NCI-H2171 (cell line): ENCODE measurements at regions not wholly inside any gene's neighbourhood (a gene's known extent, or its start where the extent isn't known, plus 50 kb on each side); places are given as distances from the start of the nearest gene placed in this dataset.

ENCODE experiments used
- DNase-seq: peaks from one replicate; lab custom pipeline; 2025; lab: John Stamatoyannopoulos, UW

DNA sequence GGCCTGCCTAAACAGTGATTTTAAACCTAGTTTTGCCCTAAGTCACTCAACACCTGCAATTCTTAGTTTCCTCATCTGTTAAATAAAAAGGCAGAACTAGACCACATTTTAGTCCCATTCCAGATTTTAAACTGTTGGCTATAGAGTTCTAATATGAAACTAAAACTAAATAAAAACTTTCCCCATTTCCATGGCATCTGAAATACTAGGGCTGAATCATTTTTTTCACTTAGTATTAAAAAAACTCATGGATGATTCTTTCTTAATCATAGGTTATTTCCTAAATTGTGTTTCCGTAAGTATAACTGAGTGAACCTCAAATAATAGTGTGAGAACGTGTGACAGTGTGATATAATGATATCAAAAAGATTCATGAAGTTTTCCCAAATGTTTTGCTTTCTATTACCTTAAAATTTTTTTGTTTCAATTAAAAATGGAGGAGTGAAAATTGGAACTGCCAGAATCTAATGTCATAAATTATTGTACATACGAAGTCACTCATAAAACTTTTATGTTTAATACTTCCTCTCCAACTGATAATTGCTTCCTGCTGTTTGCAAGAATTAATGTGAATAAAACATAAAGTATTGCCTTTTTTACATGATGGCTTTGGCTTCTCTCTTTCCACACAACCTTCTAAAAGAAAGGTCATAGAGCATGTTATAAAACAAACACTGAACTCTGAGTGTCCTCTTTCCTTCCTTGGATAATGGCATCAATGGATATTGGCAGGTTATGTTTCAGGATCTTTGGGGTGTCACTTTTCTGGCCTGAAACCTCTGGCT, 315.1 kb upstream of the MME start:
- no peak for DNase-seq

DNA sequence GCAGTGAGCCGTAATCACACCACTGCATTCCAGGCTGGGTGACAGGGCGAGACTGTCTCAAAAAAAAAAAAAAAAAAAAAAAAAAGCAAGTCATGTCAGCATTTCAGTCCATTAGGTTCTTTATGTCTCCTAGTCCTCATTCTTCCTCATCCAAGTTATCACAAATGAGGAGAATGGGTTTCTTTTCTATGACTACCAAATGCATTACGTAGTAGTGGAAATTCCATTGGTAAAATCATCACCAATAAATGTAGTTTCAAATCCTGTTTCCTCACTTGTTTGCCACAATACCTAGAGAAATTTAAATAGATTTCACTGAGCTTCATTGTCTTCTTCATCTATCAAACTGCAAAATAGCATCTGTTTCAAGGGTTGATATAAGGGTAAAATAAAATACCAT, 317.6 kb upstream of the MME start:
- no peak for DNase-seq

DNA sequence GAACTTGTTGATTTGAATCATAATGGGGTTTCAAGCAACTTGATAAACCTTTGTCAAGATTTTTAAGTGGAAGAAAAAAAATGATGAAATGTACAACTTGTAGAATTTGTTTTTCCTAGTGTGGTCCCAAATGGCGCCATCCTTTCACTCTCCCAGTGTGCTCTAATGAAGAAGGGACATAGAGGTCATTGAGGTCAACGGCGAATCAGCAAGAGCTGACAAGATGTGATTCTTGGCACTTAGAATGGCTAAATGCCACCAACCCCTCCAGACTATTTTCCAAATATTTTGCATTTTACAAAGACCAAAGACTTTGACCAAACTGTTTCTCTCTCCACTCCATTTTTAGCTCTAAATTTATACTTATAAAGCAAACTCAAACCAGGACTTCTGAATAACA, 320.2 kb upstream of the MME start:
- DNase-seq: no peak

DNA sequence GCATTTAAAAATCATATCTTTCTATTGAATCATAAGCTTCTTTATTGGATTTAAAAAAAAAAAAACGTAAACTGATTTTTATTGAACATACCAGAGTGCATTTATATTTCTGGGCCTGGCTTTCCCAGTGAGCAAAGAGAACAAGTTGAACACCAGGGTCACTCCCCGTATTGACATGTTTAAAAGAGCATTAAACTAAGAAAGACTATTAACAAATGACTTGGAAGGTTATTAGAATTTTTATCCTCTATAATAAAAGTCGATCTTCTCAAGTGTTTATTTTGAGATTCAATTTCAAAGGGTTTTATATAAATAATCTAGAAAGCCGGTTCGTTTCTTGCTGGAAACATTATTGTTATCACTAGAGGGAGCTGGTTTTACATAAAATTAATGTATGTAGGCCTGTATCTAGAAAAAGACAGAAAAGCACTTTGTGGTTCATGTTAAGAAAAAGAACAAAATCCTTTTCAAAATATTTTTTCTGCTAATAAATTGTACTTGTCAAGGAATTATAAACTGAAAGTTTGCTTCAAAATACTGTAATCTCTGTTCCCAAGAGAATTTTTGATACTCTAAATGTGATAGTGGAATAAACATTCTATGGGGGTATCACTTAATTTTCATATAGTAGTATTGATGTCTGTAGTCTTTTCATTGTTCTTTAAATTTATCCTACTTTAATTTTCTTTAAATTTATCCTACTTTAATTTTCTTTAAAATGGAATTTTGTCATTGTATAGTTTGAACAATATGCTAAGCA, 321.8 kb upstream of the MME start:
- DNase-seq: no peak

DNA sequence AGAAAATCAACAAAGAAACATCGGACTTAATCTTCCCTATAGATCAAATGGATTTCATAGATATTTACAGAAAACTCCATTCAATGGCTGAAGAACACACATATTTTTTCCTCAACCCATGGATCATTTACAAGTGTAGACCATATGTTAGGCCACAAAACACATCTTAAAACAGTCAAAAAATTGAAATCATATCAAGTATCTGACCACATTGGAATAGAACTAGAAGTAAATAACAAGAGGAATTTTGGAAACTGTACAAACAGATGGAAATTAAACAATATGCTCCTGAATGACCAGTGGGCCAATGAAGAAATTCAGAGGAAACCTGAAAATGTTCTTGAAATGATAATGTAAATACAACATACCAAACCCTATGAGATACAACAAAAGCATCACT, 323.1 kb upstream of the GPR149 start:
- DNase-seq: no peak

DNA sequence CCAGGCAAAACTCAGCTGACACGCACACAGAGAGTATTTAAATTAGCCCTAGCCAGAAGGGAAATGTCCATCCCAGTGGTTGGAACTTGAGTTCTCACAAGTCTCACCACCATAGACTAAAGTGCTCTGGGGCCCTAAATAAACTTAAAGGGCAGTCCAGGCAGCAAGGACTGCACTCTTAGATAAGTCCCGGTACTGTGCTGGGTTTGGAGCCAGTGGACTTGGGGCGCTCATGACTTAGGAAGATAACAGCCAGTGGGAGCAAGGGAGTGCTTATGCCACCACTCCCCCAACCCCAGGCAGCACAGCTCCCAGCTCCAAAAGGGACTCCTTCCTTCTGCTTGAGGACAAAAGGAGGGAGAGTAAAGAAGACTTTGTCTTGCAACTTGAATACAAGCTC, 319.5 kb upstream of the GPR149 start:
- DNase-seq: no peak

DNA sequence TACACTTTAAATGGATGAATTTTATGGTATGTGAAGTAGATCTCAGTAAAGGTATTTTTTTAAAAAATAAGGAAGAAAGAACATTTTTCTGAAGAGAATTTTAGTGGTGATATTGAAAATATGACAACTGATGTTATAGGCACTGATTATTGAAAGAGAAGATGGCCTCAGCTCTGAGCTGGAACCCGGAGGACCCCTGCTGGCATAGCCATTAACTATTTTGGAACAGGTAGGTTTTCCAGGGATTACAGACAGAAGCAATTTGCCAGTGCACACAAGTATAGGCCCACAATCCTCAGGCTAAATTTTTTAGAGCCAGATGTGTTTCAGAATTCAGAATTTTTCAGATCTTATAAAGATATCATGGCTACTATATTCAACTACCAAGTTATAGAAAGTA, 315.9 kb upstream of the GPR149 start:
- no peak for DNase-seq

DNA sequence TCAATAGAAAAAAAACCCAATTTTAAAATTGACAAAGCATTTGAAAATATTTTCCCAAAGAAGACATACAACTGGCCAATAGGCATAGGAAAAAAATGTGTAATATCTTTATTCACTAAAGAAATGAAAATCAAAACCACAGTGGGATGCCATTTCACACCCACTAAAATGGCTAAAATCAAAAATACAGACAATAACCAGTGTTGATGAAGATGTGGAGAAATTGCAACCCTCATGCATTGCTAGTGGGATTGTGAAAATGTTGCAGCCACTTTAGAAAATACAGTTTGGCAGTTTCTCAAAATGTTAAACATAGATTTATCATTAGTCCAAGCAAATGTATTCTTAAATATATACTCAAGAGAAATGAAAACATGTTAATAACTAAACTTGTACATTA, 315.1 kb upstream of the GPR149 start:
- DNase-seq: no peak

DNA sequence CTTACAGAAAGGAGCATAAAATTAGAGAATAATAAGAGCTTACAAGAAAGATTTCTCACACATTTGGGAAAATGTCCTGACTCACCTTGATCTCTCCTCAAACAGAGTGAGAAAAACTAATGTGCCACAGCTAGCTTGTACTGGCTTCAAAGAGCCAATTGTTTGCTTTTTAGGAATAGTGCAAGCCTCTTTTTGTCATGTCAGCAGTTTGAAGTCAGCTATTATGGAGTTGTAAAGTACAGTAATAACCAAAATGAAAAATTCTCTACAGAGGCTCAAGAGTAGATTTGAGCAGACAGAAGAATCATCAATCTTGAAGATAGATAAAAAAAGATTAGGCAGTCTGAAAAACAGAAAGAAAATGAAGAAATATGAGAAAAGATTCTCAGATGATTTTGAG, 313.4 kb upstream of the GPR149 start:
- no peak for DNase-seq

DNA sequence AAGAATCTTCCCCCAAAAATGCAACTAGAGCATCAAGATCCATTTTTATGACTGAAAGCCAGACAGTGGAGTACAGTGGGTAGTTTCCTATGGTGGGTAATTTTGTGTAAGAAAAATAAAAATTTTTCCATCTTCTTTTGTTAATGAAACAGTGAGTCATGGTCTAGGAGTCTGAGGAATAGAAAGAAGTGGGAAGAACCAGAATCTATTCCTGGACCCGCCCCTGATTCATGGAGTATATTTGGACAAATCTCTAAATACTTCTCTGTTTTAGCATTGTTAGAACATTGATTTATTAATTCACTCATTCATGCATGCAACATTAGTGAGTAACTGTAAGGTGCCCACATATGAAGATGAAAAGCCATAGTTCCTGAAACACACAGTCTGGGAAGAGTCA, 304.5 kb upstream of the GPR149 start:
- no peak for DNase-seq

DNA sequence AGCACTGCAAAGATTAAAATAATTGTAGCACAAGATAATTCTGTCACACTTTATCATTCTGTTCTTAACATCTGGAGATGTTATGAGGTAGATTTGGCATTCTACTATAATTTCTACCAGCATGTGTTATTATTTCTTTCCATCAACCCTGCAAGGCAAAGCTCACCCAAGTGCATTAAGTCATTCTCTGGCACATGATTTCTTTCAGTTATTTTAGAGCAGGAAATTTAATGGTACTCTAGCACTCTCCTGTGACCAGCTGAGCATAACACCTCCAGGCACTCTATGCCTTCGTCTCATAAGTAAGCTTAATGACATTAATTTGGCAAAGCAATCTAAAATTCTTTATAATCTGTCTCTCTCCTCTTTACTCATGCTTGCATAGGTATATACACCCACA, 300.2 kb upstream of the GPR149 start:
- no peak for DNase-seq

DNA sequence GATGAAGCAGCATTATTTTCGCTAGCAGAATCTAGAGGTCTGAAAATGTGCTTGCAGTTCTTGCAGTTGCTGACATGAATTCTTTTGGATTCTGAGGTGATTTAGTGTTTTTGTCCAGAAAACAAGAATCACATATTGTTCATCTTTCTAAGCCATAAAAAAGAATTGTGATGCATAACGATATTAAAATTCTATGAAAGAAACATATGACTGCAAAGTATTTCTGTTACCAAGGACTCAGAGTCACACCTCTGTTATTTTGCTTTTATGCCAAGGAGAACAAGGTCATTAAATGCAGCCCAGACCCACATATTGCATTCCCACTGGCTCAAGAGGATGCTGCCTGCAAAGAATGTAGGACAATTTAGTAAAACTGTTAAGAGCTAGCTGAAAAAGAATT, 299.8 kb upstream of the GPR149 start:
- DNase-seq: no peak

DNA sequence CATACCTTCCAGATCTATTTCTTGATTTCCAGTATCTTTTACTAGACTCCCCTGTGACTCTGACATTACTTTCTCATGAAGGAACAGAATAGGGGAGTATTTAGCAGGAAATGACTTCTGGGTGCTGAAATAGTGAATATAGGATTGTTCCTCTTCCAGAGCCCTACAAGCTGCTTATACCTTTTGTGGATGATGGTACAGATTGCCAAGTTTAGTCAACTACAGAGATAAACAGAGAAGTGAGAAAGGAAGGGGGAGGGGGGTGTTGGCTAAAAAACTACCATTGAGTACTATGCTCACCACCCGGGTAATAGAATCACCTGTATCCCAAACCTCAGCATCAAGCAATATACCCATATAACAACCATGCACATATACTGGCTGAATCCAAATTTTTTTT, 298.3 kb upstream of the GPR149 start:
- DNase-seq: no peak

DNA sequence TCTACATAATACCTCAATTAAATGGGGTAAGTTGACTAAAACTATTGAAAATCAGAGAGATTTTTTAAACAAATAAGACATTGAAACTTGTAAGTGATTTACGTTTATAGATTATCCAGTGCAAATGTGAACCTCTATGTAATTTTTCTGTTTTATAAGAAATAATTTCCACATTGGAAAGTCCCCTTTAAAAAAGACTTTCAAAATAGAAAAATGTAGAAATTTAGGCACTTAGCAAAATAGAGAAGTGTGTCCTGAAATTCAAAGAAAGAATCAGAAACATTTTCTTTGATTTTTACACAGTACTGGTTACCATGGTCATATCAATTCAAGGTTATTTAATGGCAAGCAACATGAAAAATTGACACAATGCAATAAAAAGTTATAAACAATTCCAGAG, 290.9 kb upstream of the GPR149 start:
- DNase-seq: no peak

DNA sequence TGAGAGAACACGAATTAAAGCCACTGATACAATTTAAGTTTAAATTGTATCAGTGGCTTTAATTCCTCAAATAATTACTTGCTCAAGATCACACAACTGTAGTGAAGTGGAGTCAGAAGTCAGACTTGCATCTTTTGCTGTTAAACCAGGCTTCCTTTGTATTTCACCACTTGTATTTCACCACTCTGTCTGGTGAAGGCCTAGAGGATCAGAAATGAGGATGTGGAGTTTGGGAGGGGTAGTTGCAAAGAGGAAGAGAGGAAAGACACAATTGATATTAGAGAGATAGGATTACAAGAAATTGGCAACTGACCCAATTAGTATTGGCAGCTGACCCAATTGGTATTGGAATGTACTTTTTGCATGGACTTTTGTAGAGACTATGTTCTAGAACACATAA, 288.1 kb upstream of the GPR149 start:
- DNase-seq: no peak

DNA sequence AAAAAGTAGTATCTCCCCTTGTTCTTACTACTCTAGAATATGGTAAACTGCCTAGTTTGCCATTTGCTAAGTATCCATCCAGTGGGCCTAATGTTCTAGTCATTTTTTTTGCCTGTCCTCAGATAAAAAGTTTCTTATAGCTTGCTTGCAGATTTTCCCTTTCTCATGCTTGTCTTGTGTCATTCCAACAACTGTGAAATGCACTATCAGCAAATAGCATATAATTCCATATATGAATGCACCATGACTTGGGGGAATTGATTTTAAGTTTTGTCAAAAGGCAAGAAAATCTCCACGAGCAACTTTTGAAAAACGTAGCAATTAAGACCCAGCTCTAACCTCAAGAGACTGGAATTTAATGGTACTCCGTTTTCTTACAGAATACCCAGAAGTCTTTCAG, 286.2 kb upstream of the GPR149 start:
- DNase-seq: no peak

DNA sequence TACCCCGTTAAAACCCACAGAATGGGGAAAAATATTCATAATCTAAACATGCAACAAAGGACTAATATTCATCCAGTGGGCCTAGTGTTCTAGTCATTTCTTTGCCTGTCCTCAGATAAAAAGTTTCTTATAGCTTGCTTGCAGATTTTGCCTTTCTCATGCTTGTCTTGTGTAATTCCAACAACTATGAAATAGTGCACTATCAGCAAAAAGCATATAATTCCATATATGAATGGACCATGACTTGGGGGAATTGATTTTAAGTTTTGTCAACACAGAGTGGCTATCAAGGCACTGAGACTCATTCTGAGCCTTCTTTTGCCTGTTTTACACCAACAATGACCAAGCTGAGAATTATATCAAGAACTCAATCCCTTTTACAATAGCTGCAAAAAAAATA, 278.6 kb upstream of the GPR149 start:
- DNase-seq: no peak

DNA sequence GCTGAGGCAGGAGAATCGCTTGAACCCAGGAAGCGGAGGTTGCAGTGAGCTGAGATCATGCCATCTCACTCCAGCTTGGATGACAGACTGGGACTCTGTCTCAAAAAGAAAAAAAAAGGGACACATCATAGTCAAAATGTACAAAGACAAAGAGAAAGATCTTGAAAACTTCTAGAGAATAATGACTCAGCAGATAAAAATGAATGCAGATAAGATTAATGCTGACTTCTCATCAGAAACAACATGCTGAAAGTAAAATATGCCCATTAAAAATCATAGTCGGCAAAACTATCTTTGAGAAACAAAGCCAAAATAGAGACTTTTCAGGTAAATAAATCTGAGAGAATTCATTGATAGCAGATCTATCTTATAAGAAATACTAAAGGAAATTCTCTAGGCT, 271.1 kb upstream of the GPR149 start:
- DNase-seq: no peak

DNA sequence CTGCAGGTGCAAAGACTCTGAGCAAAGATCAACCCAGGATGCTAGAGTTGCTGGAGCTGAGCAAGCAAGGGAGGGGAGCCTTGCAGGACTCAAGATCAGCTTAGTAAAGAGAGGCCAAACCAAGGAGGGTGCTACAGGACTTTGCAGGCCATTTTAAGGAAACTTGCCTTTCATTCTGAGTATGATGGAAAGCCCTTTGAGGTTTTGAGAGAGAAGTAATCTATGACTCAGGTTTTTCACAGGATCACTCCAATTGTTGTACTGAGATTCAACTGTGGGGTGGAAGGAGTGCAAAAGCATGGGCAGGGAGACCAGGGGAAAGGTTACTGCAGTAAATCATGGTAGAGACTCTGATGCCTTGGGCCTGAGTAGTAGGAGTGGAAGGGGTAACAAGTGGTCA, 260.4 kb upstream of the GPR149 start:
- no peak for DNase-seq

DNA sequence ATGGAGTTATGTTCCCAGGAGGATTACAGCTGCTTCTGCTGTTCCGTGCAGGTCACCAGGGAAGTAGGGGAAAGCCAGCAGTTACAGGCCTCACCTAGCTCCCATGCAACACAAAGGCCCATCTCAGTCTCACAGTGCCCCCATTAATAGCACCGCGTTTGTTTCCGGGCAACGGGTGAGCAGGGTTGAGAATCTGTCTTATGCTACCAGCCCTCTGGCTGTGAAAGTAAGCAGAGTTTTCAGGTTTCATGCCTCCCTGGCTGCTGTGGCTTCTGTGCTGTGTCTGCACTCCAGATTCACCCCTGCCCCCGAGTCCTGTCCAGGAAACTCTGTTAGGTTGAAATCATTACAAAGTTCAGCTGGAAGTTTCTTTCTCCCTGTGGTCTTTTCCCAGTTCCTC, 254.4 kb upstream of the GPR149 start:
- DNase-seq: no peak

DNA sequence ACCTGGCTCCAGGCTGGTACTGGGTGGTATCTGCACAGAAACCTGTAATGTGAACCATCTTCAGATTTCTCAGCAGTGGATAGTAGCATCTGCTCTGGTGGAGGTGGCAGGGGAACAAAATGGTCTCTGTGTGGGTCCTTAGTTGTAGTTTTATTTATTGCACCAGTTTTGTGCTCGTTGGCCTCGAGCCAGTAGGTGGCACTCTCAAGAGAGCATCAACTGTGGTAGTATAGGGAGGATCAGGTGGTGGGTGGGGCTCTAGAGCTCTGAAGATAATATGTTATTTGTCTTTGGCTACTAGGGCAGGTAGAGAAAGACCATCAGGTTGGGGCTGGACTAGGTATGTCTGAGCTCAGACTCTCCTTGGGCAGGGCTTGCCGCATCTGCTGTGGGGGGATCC, 254.0 kb upstream of the GPR149 start:
- DNase-seq: no peak

DNA sequence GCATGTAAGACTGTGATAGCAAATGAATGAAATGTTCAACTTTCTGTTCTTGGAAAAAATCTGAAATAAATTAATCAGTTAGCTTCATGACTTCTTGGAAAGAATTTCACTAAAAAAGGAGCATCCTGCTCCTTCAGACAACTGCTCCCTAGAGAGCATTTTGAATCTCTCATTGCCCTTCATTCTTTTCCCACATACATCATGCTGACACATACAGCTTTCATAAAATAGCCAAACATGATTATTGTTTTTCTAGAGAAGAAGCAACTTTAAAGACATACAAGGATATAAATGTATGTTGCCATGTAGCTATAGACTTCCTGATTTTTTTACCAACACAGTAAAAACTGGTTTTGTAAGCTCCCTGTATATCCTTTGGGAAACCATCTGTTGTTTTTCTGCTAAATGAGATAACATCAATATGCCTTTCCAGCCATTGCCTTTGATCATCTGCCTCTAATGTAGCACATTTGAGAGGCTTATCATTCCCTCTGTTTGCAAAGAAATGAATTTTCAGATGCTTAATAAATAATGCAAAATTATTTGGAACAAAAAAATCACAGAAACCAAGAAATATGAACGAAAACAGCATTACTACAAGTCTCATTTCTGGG, 248.2 kb upstream of the GPR149 start:
- peak; percentile 58 for DNase-seq

DNA sequence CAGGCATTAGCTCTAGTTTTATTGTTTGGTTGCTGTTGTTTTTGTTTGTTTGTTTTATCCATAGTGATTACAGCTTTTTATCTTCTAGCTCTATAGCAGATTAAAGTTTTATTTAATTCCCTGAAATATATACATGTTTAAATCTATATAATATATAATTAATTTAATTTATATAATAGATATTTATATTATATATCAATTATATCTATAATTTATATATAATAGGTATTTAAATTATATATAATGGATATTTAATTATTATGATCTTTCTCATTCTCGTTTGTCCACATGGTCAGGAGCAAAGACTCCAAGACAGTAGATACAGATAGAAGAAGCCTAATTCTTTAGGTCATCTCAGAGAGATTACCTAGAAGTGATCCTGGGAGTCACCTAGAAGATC, 238.8 kb upstream of the GPR149 start:
- no peak for DNase-seq
